22Rv1 (cell line): ENCODE measurements at regions not wholly inside any gene's neighbourhood (a gene's known extent, or its start where the extent isn't known, plus 50 kb on each side); places are given as distances from the start of the nearest gene placed in this dataset.
"Not testable (repeated sequence)": the region's sequence is repeated elsewhere in the genome, so short reads cannot be mapped to it uniquely, and the experiment has no call there.

Experiments used
- CTCF ChIP-seq: fragments of 450-650 bp; IDR thresholded peaks from 2 replicates; pipeline ENCODE4 v1.5.1; 2017; ENCODE audit warnings: mild to moderate bottlenecking
- ZFX ChIP-seq: fragments of 450-650 bp; IDR thresholded peaks from 2 replicates; pipeline ENCODE4 v1.6.1; 2017; ENCODE audit warnings: antibody characterized with exemption, borderline replicate concordance

- TF ChIP-seq CTCF, ZFX: not testable (repeated sequence)
Observed at GRCh38 chr2:204147040-204147439, 210.5 kb downstream of the ICOS start.
